Keratinocyte (primary cell): ENCODE measurements at regions not wholly inside any gene's neighbourhood (a gene's known extent, or its start where the extent isn't known, plus 50 kb on each side); places are given as distances from the start of the nearest gene placed in this dataset.

Experiments
- DNase-seq: peaks from one replicate; pipeline ENCODE4 v3.0.0-alpha.2; 2011; ENCODE audit warnings: low read depth, missing footprints, low spot score
- FAIRE-seq: peaks from 2 replicates; lab custom pipeline; 2011; peaks lifted over from hg19 to GRCh38; lab: Jason Lieb, UNC
- H2AFZ ChIP-seq: 2 replicates; pipeline ENCODE4 v1.6.0; 2012; ENCODE audit warnings: low read length, control low read depth, inconsistent platforms; ENCODE audit not compliant: control insufficient read depth
- H3K27ac ChIP-seq: 2 replicates; pipeline ENCODE4 v1.5.1; 2011; ENCODE audit warnings: low read length; ENCODE audit not compliant: control insufficient read depth, insufficient read depth
- H3K27me3 ChIP-seq: 3 replicates; pipeline ENCODE4 v1.6.0; 2011; ENCODE audit warnings: low read length; ENCODE audit not compliant: control insufficient read depth, insufficient read depth; ENCODE audit errors: extremely low read depth
- H3K36me3 ChIP-seq, 2 experiments: 2 replicates in 1 of 2; 3 replicates in 1 of 2; pipeline ENCODE4 v1.5.1; 2011; ENCODE audit warnings: low read length in 2 of 2, mild to moderate bottlenecking in 1 of 2; ENCODE audit not compliant: control insufficient read depth in 2 of 2, insufficient read depth in 2 of 2; ENCODE audit errors: extremely low read depth in 1 of 2
- H3K4me1 ChIP-seq: 3 replicates; pipeline ENCODE4 v1.5.1; 2011; ENCODE audit warnings: low read length; ENCODE audit not compliant: control insufficient read depth, insufficient read depth; ENCODE audit errors: extremely low read depth
- H3K4me2 ChIP-seq: 3 replicates; pipeline ENCODE4 v1.6.0; 2011; ENCODE audit warnings: low read depth, low read length; ENCODE audit not compliant: control insufficient read depth, insufficient read depth; ENCODE audit errors: extremely low read depth
- H3K4me3 ChIP-seq, 3 experiments: fragments of 200-600 bp in 1 of 3; sonication (generic) in 1 of 3; 2 replicates in 2 of 3; 3 replicates in 1 of 3; pipeline ENCODE4 v1.5.1; 2011 to 2016; ENCODE audit warnings: low read length in 3 of 3, mild to moderate bottlenecking in 3 of 3, control low read depth in 2 of 3, inconsistent platforms in 1 of 3, low read depth in 1 of 3, mixed read lengths in 1 of 3, mixed run types in 1 of 3, moderate library complexity in 1 of 3; ENCODE audit not compliant: control insufficient read depth in 2 of 3, insufficient read depth in 2 of 3; ENCODE audit errors: extremely low read depth in 1 of 3
- H3K79me2 ChIP-seq: 2 replicates; pipeline ENCODE4 v1.6.0; 2012; ENCODE audit warnings: low read length; ENCODE audit not compliant: control insufficient read depth, insufficient read depth
- H3K9ac ChIP-seq: 3 replicates; pipeline ENCODE4 v1.6.0; 2011; ENCODE audit warnings: low read length; ENCODE audit not compliant: control insufficient read depth, insufficient read depth; ENCODE audit errors: extremely low read depth
- H3K9me1 ChIP-seq: 3 replicates; pipeline ENCODE4 v1.6.0; 2011; ENCODE audit warnings: low read length; ENCODE audit not compliant: control insufficient read depth, insufficient read depth; ENCODE audit errors: extremely low read depth
- H3K9me3 ChIP-seq: 2 replicates; pipeline ENCODE4 v1.5.1; 2012; ENCODE audit warnings: low read depth, low read length; ENCODE audit not compliant: control insufficient read depth
- H4K20me1 ChIP-seq: 3 replicates; pipeline ENCODE4 v1.6.0; 2011; ENCODE audit warnings: low read length; ENCODE audit not compliant: control insufficient read depth, insufficient read depth; ENCODE audit errors: extremely low read depth
- EZH2 ChIP-seq: IDR thresholded peaks from one replicate; pipeline ENCODE4 v1.6.1; 2012; ENCODE audit warnings: inconsistent platforms, mild to moderate bottlenecking, low read length, moderate library complexity
- dilution Hi-C: fragments of 300-500 bp; cut with MboI; formaldehyde crosslinking; loops from one replicate; pipeline ENCODE4 v1.7.0; 2020; ENCODE audit warnings: low sequenced_read_pairs; ENCODE audit not compliant: extremely low pct_ligation_motif_present
- TF ChIP-seq, protein P1 (sequence below), 3 experiments: IDR thresholded peaks in 1 of 3; conservative IDR thresholded peaks in 1 of 3; optimal IDR thresholded peaks in 1 of 3; 2 replicates in 2 of 3; 3 replicates in 1 of 3; pipeline versions ENCODE3 to v1.5.1; 2011; ENCODE audit warnings: low read length in 3 of 3, mild to moderate bottlenecking in 3 of 3, moderate library complexity in 2 of 3, control low read depth in 1 of 3, inconsistent platforms in 1 of 3; ENCODE audit not compliant: insufficient read depth in 2 of 3; ENCODE audit errors: extremely low read depth in 1 of 3

- peaks cover 57% of the 10 kb centered on the region for H3K4me1 ChIP-seq
- no peak overlapping the region for H2AFZ ChIP-seq
- dilution Hi-C loops: no loop called here
Observed at GRCh38 chr13:73168226-73168952, 109.6 kb downstream of the KLF5 start.

GRCh38 chr13:73167028-73167820 lies 108.4 kb downstream of the KLF5 start:
- Histone ChIP-seq H3K4me3 (no peak overlapping the region), H2AFZ (no peak overlapping the region), H3K9me3 (no peaks in the 10 kb centered on the region), H3K4me1 (peaks cover 53% of the 10 kb centered on the region), H3K79me2 (no peaks in the 10 kb centered on the region), H3K36me3 (no peaks in the 10 kb centered on the region), H3K9me1 (no peaks in the 10 kb centered on the region), H3K4me2 (peak overlapping the region; percentile 2), H4K20me1 (no peaks in the 10 kb centered on the region), H3K27ac (peak overlapping the region; percentile 95), H3K27me3 (no peaks in the 10 kb centered on the region), H3K9ac (no peak overlapping the region)
- dilution Hi-C loops: no loop called here
- TF ChIP-seq, protein P1, sequence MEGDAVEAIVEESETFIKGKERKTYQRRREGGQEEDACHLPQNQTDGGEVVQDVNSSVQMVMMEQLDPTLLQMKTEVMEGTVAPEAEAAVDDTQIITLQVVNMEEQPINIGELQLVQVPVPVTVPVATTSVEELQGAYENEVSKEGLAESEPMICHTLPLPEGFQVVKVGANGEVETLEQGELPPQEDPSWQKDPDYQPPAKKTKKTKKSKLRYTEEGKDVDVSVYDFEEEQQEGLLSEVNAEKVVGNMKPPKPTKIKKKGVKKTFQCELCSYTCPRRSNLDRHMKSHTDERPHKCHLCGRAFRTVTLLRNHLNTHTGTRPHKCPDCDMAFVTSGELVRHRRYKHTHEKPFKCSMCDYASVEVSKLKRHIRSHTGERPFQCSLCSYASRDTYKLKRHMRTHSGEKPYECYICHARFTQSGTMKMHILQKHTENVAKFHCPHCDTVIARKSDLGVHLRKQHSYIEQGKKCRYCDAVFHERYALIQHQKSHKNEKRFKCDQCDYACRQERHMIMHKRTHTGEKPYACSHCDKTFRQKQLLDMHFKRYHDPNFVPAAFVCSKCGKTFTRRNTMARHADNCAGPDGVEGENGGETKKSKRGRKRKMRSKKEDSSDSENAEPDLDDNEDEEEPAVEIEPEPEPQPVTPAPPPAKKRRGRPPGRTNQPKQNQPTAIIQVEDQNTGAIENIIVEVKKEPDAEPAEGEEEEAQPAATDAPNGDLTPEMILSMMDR (optimal IDR thresholded peaks at IDR 0.05 in 1 of 3, IDR thresholded peaks at IDR 0.05 in 1 of 3, conservative IDR thresholded peaks at IDR 0.05 in 1 of 3; ENCODE audit: extremely low read depth in 1 of 3, insufficient read depth in 2 of 3, low read length in 3 of 3): no peak
- TF ChIP-seq EZH2: no peak
- no peak for DNase-seq
- FAIRE-seq: no peak

More at GRCh38 chr13:73168226-73168952, 109.6 kb downstream of the KLF5 start:
- H3K4me3 ChIP-seq: peak overlapping the region in 2 of 3 experiments; percentile 8 to 11
- no peaks in the 10 kb centered on the region for H4K20me1 ChIP-seq
- FAIRE-seq: peak; percentile 95
- H3K9ac ChIP-seq: peak overlapping the region; percentile 66
- no peaks in the 10 kb centered on the region for H3K9me1 ChIP-seq
- no peak for TF ChIP-seq EZH2
- TF ChIP-seq, protein P1 (optimal IDR thresholded peaks at IDR 0.05 in 1 of 3, IDR thresholded peaks at IDR 0.05 in 1 of 3, conservative IDR thresholded peaks at IDR 0.05 in 1 of 3; ENCODE audit: extremely low read depth in 1 of 3, insufficient read depth in 2 of 3, low read length in 3 of 3): no peak
- no peaks in the 10 kb centered on the region for H3K79me2 ChIP-seq
- DNase-seq: peak; percentile 52
- peak overlapping the region; percentile 95 for H3K27ac ChIP-seq
- peak overlapping the region; percentile 70 for H3K4me2 ChIP-seq
- no peaks in the 10 kb centered on the region for H3K9me3 ChIP-seq
- no peaks in the 10 kb centered on the region for H3K27me3 ChIP-seq
- H3K36me3 ChIP-seq: no peaks in the 10 kb centered on the region
